ENCODE measurements at regions not wholly inside any gene's neighbourhood (a gene's known extent, or its start where the extent isn't known, plus 50 kb on each side); places are given as distances from the start of the nearest gene placed in this dataset.
"Not testable (repeated sequence)": the region's sequence is repeated elsewhere in the genome, so short reads cannot be mapped to it uniquely, and the experiment has no call there.

GRCh38 chr14:30243805-30244204 is 315.2 kb upstream of the G2E3 start:
- Histone ChIP-seq H3K79me2 (ENCODE audit: low read length) (no peaks in the 10 kb centered on the region), H3K4me3 (ENCODE audit: low read length) (no peak overlapping the region), H3K9me3 (ENCODE audit: insufficient read depth, low read length) (no peaks in the 10 kb centered on the region), H3K9ac (ENCODE audit: low read length) (no peak overlapping the region), H3K27ac (ENCODE audit: low read length) (no peak overlapping the region), H3K4me2 (ENCODE audit: low read length) (no peak overlapping the region), H3K27me3 (ENCODE audit: low read depth, low read length) (no peaks in the 10 kb centered on the region), H2AFZ (ENCODE audit: low read depth, low read length) (no peak overlapping the region), H3K36me3 (replicated peaks; ENCODE audit: low read depth, low read length) (no peaks in the 10 kb centered on the region), H3K4me1 (ENCODE audit: low read length) (no peaks in the 10 kb centered on the region), H4K20me1 (ENCODE audit: insufficient read depth, low read length) (no peaks in the 10 kb centered on the region)
- TF ChIP-seq CTCF (IDR thresholded peaks at IDR 0.05; ENCODE audit: low read depth, low read length) = no peak

GRCh38 chr14:30244348-30244747 is 314.6 kb upstream of the G2E3 start:
- not testable (repeated sequence) for H2AFZ ChIP-seq (ENCODE audit: low read depth, low read length); H3K9me3 ChIP-seq (ENCODE audit: insufficient read depth, low read length); H3K4me1 ChIP-seq (ENCODE audit: low read length); H4K20me1 ChIP-seq (ENCODE audit: insufficient read depth, low read length); H3K4me3 ChIP-seq (ENCODE audit: low read length); H3K27me3 ChIP-seq (ENCODE audit: low read depth, low read length); H3K79me2 ChIP-seq (ENCODE audit: low read length); H3K4me2 ChIP-seq (ENCODE audit: low read length); H3K27ac ChIP-seq (ENCODE audit: low read length); H3K9ac ChIP-seq (ENCODE audit: low read length); H3K36me3 ChIP-seq (replicated peaks; ENCODE audit: low read depth, low read length)

- no peaks in the 10 kb centered on the region for H3K4me1 ChIP-seq (ENCODE audit: low read length)
- H2AFZ ChIP-seq (ENCODE audit: low read depth, low read length) = no peak overlapping the region
- H3K27me3 ChIP-seq (ENCODE audit: low read depth, low read length) = no peaks in the 10 kb centered on the region
- no peaks in the 10 kb centered on the region for H3K9me3 ChIP-seq (ENCODE audit: insufficient read depth, low read length)
- no peak overlapping the region for H3K4me3 ChIP-seq (ENCODE audit: low read length)
- H3K79me2 ChIP-seq (ENCODE audit: low read length) = no peaks in the 10 kb centered on the region
- H3K27ac ChIP-seq (ENCODE audit: low read length) = no peak overlapping the region
- H3K4me2 ChIP-seq (ENCODE audit: low read length) = no peak overlapping the region
- no peaks in the 10 kb centered on the region for H3K36me3 ChIP-seq (replicated peaks; ENCODE audit: low read depth, low read length)
- H3K9ac ChIP-seq (ENCODE audit: low read length) = no peak overlapping the region
- H4K20me1 ChIP-seq (ENCODE audit: insufficient read depth, low read length) = no peaks in the 10 kb centered on the region
- TF ChIP-seq CTCF (IDR thresholded peaks at IDR 0.05; ENCODE audit: low read depth, low read length) = no peak
- no peak for TF ChIP-seq EZH2phosphoT487 (IDR thresholded peaks at IDR 0.05; ENCODE audit: low read depth)
Observed at GRCh38 chr14:30251017-30251416, 307.9 kb upstream of the G2E3 start.

- no peaks in the 10 kb centered on the region for H4K20me1 ChIP-seq (ENCODE audit: insufficient read depth, low read length)
- no peaks in the 10 kb centered on the region for H3K27me3 ChIP-seq (ENCODE audit: low read depth, low read length)
- H3K4me1 ChIP-seq (ENCODE audit: low read length) = no peaks in the 10 kb centered on the region
- no peaks in the 10 kb centered on the region for H3K36me3 ChIP-seq (replicated peaks; ENCODE audit: low read depth, low read length)
- H3K4me2 ChIP-seq (ENCODE audit: low read length) = no peak overlapping the region
- no peak overlapping the region for H3K4me3 ChIP-seq (ENCODE audit: low read length)
- H3K27ac ChIP-seq (ENCODE audit: low read length) = no peak overlapping the region
- TF ChIP-seq EZH2phosphoT487 (IDR thresholded peaks at IDR 0.05; ENCODE audit: low read depth) (no peak), CTCF (IDR thresholded peaks at IDR 0.05; ENCODE audit: low read depth, low read length) (no peak)
- no peaks in the 10 kb centered on the region for H3K9me3 ChIP-seq (ENCODE audit: insufficient read depth, low read length)
- H3K79me2 ChIP-seq (ENCODE audit: low read length) = no peaks in the 10 kb centered on the region
- H2AFZ ChIP-seq (ENCODE audit: low read depth, low read length) = no peak overlapping the region
- H3K9ac ChIP-seq (ENCODE audit: low read length) = no peak overlapping the region
Observed at GRCh38 chr14:30251557-30252100, 307.3 kb upstream of the G2E3 start.

- Histone ChIP-seq H3K27ac (ENCODE audit: low read length) (no peak overlapping the region), H2AFZ (ENCODE audit: low read depth, low read length) (no peak overlapping the region), H4K20me1 (ENCODE audit: insufficient read depth, low read length) (no peaks in the 10 kb centered on the region), H3K9me3 (ENCODE audit: insufficient read depth, low read length) (no peaks in the 10 kb centered on the region), H3K9ac (ENCODE audit: low read length) (no peak overlapping the region), H3K4me3 (ENCODE audit: low read length) (no peak overlapping the region), H3K79me2 (ENCODE audit: low read length) (no peaks in the 10 kb centered on the region), H3K4me1 (ENCODE audit: low read length) (no peaks in the 10 kb centered on the region), H3K36me3 (replicated peaks; ENCODE audit: low read depth, low read length) (no peaks in the 10 kb centered on the region), H3K27me3 (ENCODE audit: low read depth, low read length) (no peaks in the 10 kb centered on the region), H3K4me2 (ENCODE audit: low read length) (no peak overlapping the region)
- TF ChIP-seq EZH2phosphoT487 (IDR thresholded peaks at IDR 0.05; ENCODE audit: low read depth) (no peak), CTCF (IDR thresholded peaks at IDR 0.05; ENCODE audit: low read depth, low read length) (no peak)
Observed at GRCh38 chr14:30252151-30252550, 306.8 kb upstream of the G2E3 start.

All from OCI-LY3 (cell line).